Activated T-cell treated with anti-CD3 and anti-CD28 coated beads, Interleukin-2, amount 50 U/mL, for 24 hours (primary cell): ENCODE measurements at regions not wholly inside any gene's neighbourhood (a gene's known extent, or its start where the extent isn't known, plus 50 kb on each side); places are given as distances from the start of the nearest gene placed in this dataset.

Experiments
- DNase-seq: peaks from one replicate; pipeline ENCODE4 v3.0.0-alpha.2; 2020
- H3K27ac Mint-ChIP-seq: 2 replicates; pipeline ENCODE4 v1.8.0; 2020; ENCODE audit warnings: mild to moderate bottlenecking, mixed read lengths
- H3K27me3 Mint-ChIP-seq: 2 replicates; pipeline ENCODE4 v1.8.0; 2020; ENCODE audit warnings: mixed read lengths
- H3K36me3 Mint-ChIP-seq: 2 replicates; pipeline ENCODE4 v1.8.0; 2020; ENCODE audit warnings: low read depth, mixed read lengths
- H3K4me1 Mint-ChIP-seq: 2 replicates; pipeline ENCODE4 v1.8.0; 2020; ENCODE audit warnings: low read depth, mixed read lengths
- H3K4me3 Mint-ChIP-seq: 2 replicates; pipeline ENCODE4 v1.8.0; 2020; ENCODE audit warnings: mild to moderate bottlenecking, moderate library complexity, mixed read lengths
- H3K9me3 Mint-ChIP-seq: 2 replicates; pipeline ENCODE4 v1.8.0; 2020; ENCODE audit warnings: mixed read lengths

- H3K4me1 Mint-ChIP-seq = peaks cover 15% of the 10 kb centered on the region
- no peak for DNase-seq
- no peaks in the 10 kb centered on the region for H3K27me3 Mint-ChIP-seq
- H3K27ac Mint-ChIP-seq = no peak overlapping the region
- H3K36me3 Mint-ChIP-seq = no peaks in the 10 kb centered on the region
- H3K4me3 Mint-ChIP-seq = no peak overlapping the region
- no peaks in the 10 kb centered on the region for H3K9me3 Mint-ChIP-seq
These were observed 50.4 kb upstream of the CTSC start for GRCh38 chr11:88387957-88388356.
